Esophagus squamous epithelium (tissue), 5 donors: ENCODE measurements at regions not wholly inside any gene's neighbourhood (a gene's known extent, or its start where the extent isn't known, plus 50 kb on each side); places are given as distances from the start of the nearest gene placed in this dataset.
A peak's percentile ranks its signal among the peaks of the same experiment; 100 is the strongest.

Experiments
- DNase-seq: peaks from one replicate; lab custom pipeline; 2025; lab: John Stamatoyannopoulos, UW
- H3K27ac ChIP-seq, 4 donors: fragments of 200-600 bp; sonication (generic); one replicate each; pipeline ENCODE4 v1.5.1; 2016 to 2019; ENCODE audit warnings: mild to moderate bottlenecking in 1 of 4
- H3K27me3 ChIP-seq, 4 donors: fragments of 200-600 bp; sonication (generic); 1 replicate in 3 of 4; 2 replicates in 1 of 4; pipeline versions ENCODE4 v1.5.1 to v1.6.0; 2017 to 2021; ENCODE audit warnings: antibody characterized with exemption in 1 of 4
- H3K36me3 ChIP-seq, 3 donors: fragments of 200-600 bp; sonication (generic); one replicate each; pipeline ENCODE4 v1.5.1; 2016 to 2019
- H3K4me1 ChIP-seq, 3 donors: fragments of 200-600 bp; sonication (generic); one replicate each; pipeline ENCODE4 v1.5.1; 2017 to 2019
- H3K4me3 ChIP-seq, 4 donors: fragments of 200-600 bp; sonication (generic); 1 replicate in 3 of 4; 2 replicates in 1 of 4; pipeline ENCODE4 v1.5.1; 2016 to 2019; ENCODE audit warnings: mild to moderate bottlenecking in 2 of 4, moderate library complexity in 1 of 4
- H3K9me3 ChIP-seq, 3 donors: fragments of 200-600 bp; sonication (generic); one replicate each; pipeline ENCODE4 v1.5.1; 2016 to 2019
- POLR2A ChIP-seq, 4 donors: fragments of 450-650 bp; IDR thresholded peaks; one replicate each; pipeline ENCODE4 v1.6.1; 2017; ENCODE audit warnings: antibody characterized with exemption in 4 of 4, mild to moderate bottlenecking in 4 of 4, moderate library complexity in 3 of 4
- WGBS, 2 donors: methylation state at CpG; one replicate each; pipeline ENCODE4 v1.1.5; 2018; 5-methylcytosine and 5-hydroxymethylcytosine counted together
- intact Hi-C: fragments of 100-400 bp; cut with DNase I; formaldehyde crosslinking; loops from one replicate; pipeline ENCODE4 v1.15.0; 2022
- TF ChIP-seq, protein P1 (sequence below), 6 experiments: fragments of 450-650 bp in 4 of 6; fragments of 200-600 bp in 2 of 6; sonication (generic) in 2 of 6; IDR thresholded peaks; one replicate each; pipeline ENCODE4 v1.5.1; 2016 to 2019; ENCODE audit warnings: antibody characterized with exemption in 6 of 6, mild to moderate bottlenecking in 4 of 6, moderate library complexity in 4 of 6
- donor health status: DM: yes; HTN: yes; CAD: no.

DNA sequence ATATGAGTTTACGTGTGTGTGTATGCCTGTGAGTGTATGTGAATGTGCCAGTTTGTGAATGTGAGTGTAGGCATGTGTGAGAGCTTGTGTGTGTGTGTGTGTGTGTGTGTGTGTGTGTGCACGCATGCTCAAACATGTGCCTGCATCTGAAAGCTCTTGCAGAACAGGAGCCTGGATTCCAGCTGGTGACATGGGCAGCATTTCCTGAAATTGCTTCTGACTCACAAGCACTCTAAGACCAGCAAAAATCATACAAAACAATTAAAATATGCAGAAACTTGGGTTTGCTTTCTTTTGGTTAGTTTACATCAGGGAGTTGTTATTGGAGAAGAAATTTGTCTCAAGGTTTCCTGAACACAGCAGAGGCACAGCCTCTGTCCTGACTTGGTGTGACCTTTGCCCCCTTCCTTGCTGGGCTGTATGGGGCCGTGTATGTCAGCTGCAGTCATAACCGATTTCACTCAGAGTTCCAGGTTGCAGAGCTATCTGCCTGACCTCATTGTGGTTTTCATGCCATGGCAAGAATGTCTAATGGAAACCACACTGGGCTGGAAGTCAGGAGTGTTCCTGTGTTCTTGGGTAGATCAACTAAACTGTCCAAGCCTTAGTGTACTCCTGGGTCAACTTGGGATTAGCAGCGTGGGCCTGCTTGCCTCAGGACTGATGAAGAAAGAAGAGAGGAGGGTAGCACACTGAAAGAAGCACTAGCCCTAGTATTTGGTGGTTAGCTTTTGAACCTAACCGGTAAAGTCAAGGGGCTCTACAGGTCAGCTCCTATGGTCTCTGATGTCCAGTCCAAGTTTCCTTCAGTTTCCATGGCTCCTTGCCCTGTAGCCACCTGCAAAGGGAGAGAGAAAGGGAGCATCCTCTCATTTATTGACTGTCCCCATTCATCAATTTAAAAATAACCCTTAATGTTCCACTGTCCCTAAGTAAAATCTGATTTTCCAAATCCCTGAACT, 143.7 kb downstream of the SNX19 start:
- H3K27ac ChIP-seq, result peak overlapping the region in 2 of 4 donors; percentile 38 to 61
- intact Hi-C loops, result no loop called here
- WGBS, 2 donors, result 32 to 40% methylated on average over 4 to 6 of the region's 6 CpGs
- H3K36me3 ChIP-seq, result no peaks in the 10 kb centered on the region
- TF ChIP-seq POLR2A (IDR thresholded peaks at IDR 0.05), result no peak
- TF ChIP-seq, protein P1, sequence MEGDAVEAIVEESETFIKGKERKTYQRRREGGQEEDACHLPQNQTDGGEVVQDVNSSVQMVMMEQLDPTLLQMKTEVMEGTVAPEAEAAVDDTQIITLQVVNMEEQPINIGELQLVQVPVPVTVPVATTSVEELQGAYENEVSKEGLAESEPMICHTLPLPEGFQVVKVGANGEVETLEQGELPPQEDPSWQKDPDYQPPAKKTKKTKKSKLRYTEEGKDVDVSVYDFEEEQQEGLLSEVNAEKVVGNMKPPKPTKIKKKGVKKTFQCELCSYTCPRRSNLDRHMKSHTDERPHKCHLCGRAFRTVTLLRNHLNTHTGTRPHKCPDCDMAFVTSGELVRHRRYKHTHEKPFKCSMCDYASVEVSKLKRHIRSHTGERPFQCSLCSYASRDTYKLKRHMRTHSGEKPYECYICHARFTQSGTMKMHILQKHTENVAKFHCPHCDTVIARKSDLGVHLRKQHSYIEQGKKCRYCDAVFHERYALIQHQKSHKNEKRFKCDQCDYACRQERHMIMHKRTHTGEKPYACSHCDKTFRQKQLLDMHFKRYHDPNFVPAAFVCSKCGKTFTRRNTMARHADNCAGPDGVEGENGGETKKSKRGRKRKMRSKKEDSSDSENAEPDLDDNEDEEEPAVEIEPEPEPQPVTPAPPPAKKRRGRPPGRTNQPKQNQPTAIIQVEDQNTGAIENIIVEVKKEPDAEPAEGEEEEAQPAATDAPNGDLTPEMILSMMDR (IDR thresholded peaks at IDR 0.05), result no peak
- peaks cover 0 to 17% (median 0%) of the 10 kb centered on the region in 3 donors for H3K4me1 ChIP-seq
- no peak overlapping the region for H3K4me3 ChIP-seq
- no peak for DNase-seq
- no peaks in the 10 kb centered on the region for H3K9me3 ChIP-seq
- no peaks in the 10 kb centered on the region for H3K27me3 ChIP-seq

DNA sequence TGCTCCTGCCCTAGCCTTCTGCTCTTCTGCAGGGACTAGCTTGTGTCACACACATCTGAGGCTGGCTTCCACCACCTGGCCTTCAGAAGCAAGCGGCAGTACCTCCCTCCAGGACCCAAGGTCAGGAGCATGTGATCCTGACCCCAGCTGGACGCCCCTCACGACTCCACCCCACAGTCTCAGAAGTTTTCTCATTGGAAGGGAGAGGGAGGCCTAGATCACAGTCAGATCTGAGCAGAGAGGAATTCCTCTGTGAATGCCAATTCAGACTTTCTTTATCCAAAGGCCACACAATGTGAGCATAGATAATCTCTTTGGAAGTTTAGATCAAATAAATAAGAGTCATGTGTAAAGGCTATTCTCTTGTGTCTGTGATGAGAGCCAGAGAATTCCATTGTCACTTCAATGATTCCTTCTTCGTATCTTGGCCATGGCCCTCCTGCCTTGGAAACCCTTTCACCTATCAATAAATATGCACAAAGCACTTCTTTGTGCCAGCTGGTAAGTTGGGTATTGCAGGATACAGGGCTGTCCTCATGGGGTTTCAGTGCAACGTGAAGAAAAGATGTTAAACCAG, 142.9 kb downstream of the SNX19 start:
- no peak for TF ChIP-seq POLR2A (IDR thresholded peaks at IDR 0.05)
- TF ChIP-seq, protein P1 (IDR thresholded peaks at IDR 0.05), result no peak
- H3K27ac ChIP-seq, result peak overlapping the region in 2 of 4 donors; percentile 22 to 61
- no peaks in the 10 kb centered on the region for H3K36me3 ChIP-seq
- no peaks in the 10 kb centered on the region for H3K9me3 ChIP-seq
- intact Hi-C loops, result no loop called here
- no peak overlapping the region for H3K4me3 ChIP-seq
- DNase-seq, result no peak
- 47 to 59% methylated on average over 3 to 5 of the region's 5 CpGs for WGBS, 2 donors
- H3K27me3 ChIP-seq, result no peaks in the 10 kb centered on the region
- H3K4me1 ChIP-seq, result peaks cover 0 to 17% (median 0%) of the 10 kb centered on the region in 3 donors

DNA sequence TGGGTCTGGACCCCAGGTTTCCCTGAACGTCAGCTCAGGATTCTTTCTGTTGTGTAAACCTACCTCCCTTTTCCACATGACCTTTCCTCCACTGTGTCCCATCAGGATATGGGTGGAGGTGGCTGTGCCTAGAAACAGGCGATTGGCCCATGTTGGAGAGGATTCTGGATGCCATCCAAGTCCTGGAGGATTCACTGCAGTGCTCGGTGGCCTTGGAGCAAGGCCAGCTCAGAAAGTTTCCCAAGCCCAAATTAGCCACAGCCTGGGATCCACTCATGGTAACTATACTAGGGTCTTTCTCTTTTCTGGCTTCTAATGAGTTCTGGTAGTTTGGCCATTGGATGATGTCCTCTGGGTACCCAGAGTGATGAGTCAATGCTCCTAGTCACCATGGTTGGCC, 141.6 kb downstream of the SNX19 start:
- H3K36me3 ChIP-seq, result no peaks in the 10 kb centered on the region
- TF ChIP-seq POLR2A (IDR thresholded peaks at IDR 0.05), result no peak
- TF ChIP-seq, protein P1 (IDR thresholded peaks at IDR 0.05), result no peak
- no peak for DNase-seq
- H3K27ac ChIP-seq, result peak overlapping the region in 1 of 4 donors; percentile 10
- WGBS, 2 donors, result 67% methylated on average over 1 to 2 of the region's 3 CpGs
- no peaks in the 10 kb centered on the region for H3K27me3 ChIP-seq
- H3K4me1 ChIP-seq, result peaks cover 0 to 17% (median 0%) of the 10 kb centered on the region in 3 donors
- no peak overlapping the region for H3K4me3 ChIP-seq
- H3K9me3 ChIP-seq, result no peaks in the 10 kb centered on the region
- intact Hi-C loops, result no loop called here

DNA sequence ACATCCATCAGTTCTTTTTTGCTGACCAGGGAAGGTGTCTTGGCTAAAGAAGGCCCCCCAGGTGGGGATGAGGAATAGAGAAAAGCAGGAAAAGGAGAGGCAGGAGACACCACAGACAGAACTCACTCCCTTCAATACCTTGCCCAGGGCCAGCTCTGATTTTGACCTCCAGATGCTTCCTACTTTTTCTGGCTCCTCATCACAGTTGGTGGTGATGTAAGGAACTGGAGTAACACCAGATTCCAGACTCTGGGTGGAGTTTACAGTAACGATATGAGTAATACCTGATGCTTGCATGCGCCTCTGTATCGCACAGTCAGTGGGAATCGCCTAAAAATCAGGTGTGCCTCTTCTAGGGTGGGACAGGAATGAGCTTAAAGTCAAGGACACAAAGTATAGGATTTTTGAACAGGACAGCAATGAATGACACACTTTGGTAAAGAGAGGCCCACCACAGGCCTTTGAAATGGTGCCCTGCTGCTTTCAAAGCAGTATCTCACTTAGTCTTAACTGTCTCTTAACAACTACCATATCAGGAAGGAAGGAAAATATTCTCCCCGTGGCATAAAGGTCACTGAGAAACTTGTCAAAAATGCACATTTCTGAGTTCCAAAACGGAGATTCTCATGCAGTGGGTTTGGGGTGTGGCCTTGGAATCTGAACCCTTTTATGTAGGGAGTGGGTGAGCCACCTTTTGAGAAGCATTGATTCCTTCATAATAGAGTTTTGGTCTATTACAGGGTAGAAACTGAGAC, 140.8 kb downstream of the SNX19 start:
- Histone ChIP-seq H3K27me3 (no peaks in the 10 kb centered on the region), H3K4me1 (peaks cover 0 to 17% (median 0%) of the 10 kb centered on the region in 3 donors), H3K27ac (peak overlapping the region in 1 of 4 donors; percentile 10), H3K4me3 (no peak overlapping the region), H3K9me3 (no peaks in the 10 kb centered on the region), H3K36me3 (no peaks in the 10 kb centered on the region)
- intact Hi-C loops, result no loop called here
- DNase-seq, result no peak
- TF ChIP-seq, protein P1 (IDR thresholded peaks at IDR 0.05), result no peak
- no peak for TF ChIP-seq POLR2A (IDR thresholded peaks at IDR 0.05)
- 64 to 71% methylated on average over 6 of the region's 6 CpGs for WGBS, 2 donors
